ENCODE measurements at regions not wholly inside any gene's neighbourhood (a gene's known extent, or its start where the extent isn't known, plus 50 kb on each side); places are given as distances from the start of the nearest gene placed in this dataset.

DNA sequence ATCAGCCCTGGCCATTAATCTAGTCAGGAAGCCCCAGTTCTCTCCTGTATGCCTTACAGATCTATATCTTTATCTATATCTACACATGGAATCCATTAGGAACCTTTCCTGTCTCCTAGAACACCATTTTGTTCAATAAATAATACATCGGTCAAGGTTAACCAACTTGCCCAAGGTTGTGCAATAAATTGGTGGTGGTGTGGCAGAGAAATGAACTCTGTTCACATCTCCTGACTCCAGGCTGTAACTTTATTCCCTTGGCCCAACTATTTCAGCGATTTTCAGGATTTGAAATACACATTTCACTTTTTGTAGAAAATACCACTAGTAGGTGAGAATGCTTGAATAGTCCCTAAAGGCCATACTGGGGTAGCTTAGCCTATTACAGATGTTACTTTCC lies 712.5 kb upstream of the FZD8 start:
- TF ChIP-seq, protein P1, sequence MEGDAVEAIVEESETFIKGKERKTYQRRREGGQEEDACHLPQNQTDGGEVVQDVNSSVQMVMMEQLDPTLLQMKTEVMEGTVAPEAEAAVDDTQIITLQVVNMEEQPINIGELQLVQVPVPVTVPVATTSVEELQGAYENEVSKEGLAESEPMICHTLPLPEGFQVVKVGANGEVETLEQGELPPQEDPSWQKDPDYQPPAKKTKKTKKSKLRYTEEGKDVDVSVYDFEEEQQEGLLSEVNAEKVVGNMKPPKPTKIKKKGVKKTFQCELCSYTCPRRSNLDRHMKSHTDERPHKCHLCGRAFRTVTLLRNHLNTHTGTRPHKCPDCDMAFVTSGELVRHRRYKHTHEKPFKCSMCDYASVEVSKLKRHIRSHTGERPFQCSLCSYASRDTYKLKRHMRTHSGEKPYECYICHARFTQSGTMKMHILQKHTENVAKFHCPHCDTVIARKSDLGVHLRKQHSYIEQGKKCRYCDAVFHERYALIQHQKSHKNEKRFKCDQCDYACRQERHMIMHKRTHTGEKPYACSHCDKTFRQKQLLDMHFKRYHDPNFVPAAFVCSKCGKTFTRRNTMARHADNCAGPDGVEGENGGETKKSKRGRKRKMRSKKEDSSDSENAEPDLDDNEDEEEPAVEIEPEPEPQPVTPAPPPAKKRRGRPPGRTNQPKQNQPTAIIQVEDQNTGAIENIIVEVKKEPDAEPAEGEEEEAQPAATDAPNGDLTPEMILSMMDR (IDR thresholded peaks at IDR 0.05): no peak
- TF ChIP-seq POLR2AphosphoS5 (IDR thresholded peaks at IDR 0.05) (no peak), POLR2A (IDR thresholded peaks at IDR 0.05) (no peak), EP300 (IDR thresholded peaks at IDR 0.05) (no peak)
